HK-2 (cell line): ENCODE measurements at regions not wholly inside any gene's neighbourhood (a gene's known extent, or its start where the extent isn't known, plus 50 kb on each side); places are given as distances from the start of the nearest gene placed in this dataset.

Source experiments
- DNase-seq: peaks from one replicate; pipeline ENCODE4 v3.0.0-alpha.2; 2018; ENCODE audit not compliant: unreplicated experiment

GRCh38 chr2:200725596-200725995, 86.1 kb upstream of the BZW1 start:
- DNase-seq: no peak

GRCh38 chr2:200728630-200729029, 83.1 kb upstream of the BZW1 start:
- no peak for DNase-seq

- DNase-seq: no peak
Measured at GRCh38 chr2:200730302-200730701, 81.4 kb upstream of the BZW1 start.

GRCh38 chr2:200730960-200731359, 80.8 kb upstream of the BZW1 start:
- DNase-seq: no peak

GRCh38 chr2:200732866-200733265, 78.8 kb upstream of the BZW1 start:
- no peak for DNase-seq

- DNase-seq: no peak
Measured at GRCh38 chr2:200733713-200734198, 78.0 kb upstream of the BZW1 start.

- DNase-seq: no peak
Measured at GRCh38 chr2:200735061-200735460, 76.6 kb upstream of the BZW1 start.

- DNase-seq: no peak
Measured at GRCh38 chr2:200736646-200737274, 75.0 kb upstream of the BZW1 start.

- DNase-seq: no peak
Measured at GRCh38 chr2:200737585-200737984, 74.1 kb upstream of the BZW1 start.

- no peak for DNase-seq
Measured at GRCh38 chr2:200738590-200738989, 73.1 kb upstream of the BZW1 start.

GRCh38 chr2:200740907-200741306, 70.8 kb upstream of the BZW1 start:
- no peak for DNase-seq

GRCh38 chr2:200741468-200742202, 70.1 kb upstream of the BZW1 start:
- DNase-seq: no peak

GRCh38 chr2:200742426-200742825, 69.3 kb upstream of the BZW1 start:
- DNase-seq: no peak

GRCh38 chr2:200743042-200743676, 68.6 kb upstream of the BZW1 start:
- DNase-seq: no peak

GRCh38 chr2:200744201-200744602, 67.5 kb upstream of the BZW1 start:
- DNase-seq: no peak

GRCh38 chr2:200746301-200746700, 65.4 kb upstream of the BZW1 start:
- no peak for DNase-seq

GRCh38 chr2:200747668-200748618, 63.8 kb upstream of the BZW1 start:
- DNase-seq: peak; percentile 71

- DNase-seq: no peak
Measured at GRCh38 chr2:200748779-200749178, 62.9 kb upstream of the BZW1 start.

GRCh38 chr2:200749631-200750322, 61.9 kb upstream of the BZW1 start:
- DNase-seq: no peak

- DNase-seq: no peak
Measured at GRCh38 chr2:200750323-200750910, 61.3 kb upstream of the BZW1 start.

- no peak for DNase-seq
Measured at GRCh38 chr2:200751786-200752185, 59.9 kb upstream of the BZW1 start.
